BE2C (cell line): ENCODE measurements at regions not wholly inside any gene's neighbourhood (a gene's known extent, or its start where the extent isn't known, plus 50 kb on each side); places are given as distances from the start of the nearest gene placed in this dataset.

Source experiments
- DNase-seq: peaks from one replicate; pipeline ENCODE4 v3.0.0-alpha.2; 2020
- H3K27me3 ChIP-seq: fragments of 250-450 bp; sonication (Bioruptor Pico); 2 replicates; pipeline ENCODE4 v1.5.1; 2020; ENCODE audit warnings: mild to moderate bottlenecking
- H3K36me3 ChIP-seq: fragments of 250-450 bp; sonication (Bioruptor Pico); 2 replicates; pipeline ENCODE4 v1.5.1; 2020; ENCODE audit warnings: mild to moderate bottlenecking
- H3K4me1 ChIP-seq: fragments of 250-450 bp; sonication (Bioruptor Pico); 2 replicates; pipeline ENCODE4 v1.5.1; 2020
- H3K4me3 ChIP-seq: 2 replicates; pipeline ENCODE4 v1.5.1; 2011; ENCODE audit warnings: low read depth, low read length
- H3K9me3 ChIP-seq: fragments of 250-450 bp; sonication (Bioruptor Pico); 2 replicates; pipeline ENCODE4 v1.5.1; 2020
- TF ChIP-seq, protein P1 (sequence below): IDR thresholded peaks from 2 replicates; pipeline ENCODE4 v1.5.1; 2012; ENCODE audit warnings: mild to moderate bottlenecking, low read depth, low read length

DNA sequence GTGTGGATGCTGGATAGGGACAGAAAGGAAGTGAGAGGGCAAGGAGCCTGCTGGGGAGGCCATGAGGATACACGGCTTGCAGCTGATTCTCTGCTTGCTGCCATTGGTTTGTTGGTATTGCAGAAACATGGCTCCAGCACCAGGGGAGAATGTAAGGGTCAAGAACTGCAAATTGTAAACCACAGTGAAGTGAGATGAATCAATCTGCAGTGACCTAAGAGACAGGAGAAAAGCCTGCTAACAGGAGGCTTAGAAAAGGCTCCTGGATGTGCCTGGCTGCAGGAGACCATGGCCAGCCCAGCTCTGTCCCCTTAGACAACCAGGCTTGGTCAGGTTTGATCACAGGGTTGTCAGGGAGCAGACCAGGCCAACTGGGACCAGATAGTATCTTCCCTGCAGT, 233.7 kb upstream of the CADM1 start:
- TF ChIP-seq, protein P1, sequence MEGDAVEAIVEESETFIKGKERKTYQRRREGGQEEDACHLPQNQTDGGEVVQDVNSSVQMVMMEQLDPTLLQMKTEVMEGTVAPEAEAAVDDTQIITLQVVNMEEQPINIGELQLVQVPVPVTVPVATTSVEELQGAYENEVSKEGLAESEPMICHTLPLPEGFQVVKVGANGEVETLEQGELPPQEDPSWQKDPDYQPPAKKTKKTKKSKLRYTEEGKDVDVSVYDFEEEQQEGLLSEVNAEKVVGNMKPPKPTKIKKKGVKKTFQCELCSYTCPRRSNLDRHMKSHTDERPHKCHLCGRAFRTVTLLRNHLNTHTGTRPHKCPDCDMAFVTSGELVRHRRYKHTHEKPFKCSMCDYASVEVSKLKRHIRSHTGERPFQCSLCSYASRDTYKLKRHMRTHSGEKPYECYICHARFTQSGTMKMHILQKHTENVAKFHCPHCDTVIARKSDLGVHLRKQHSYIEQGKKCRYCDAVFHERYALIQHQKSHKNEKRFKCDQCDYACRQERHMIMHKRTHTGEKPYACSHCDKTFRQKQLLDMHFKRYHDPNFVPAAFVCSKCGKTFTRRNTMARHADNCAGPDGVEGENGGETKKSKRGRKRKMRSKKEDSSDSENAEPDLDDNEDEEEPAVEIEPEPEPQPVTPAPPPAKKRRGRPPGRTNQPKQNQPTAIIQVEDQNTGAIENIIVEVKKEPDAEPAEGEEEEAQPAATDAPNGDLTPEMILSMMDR = no peak
- Histone ChIP-seq H3K27me3 (no peaks in the 10 kb centered on the region), H3K36me3 (no peaks in the 10 kb centered on the region), H3K9me3 (no peaks in the 10 kb centered on the region), H3K4me1 (peaks cover 5% of the 10 kb centered on the region), H3K4me3 (no peak overlapping the region)
- no peak for DNase-seq

DNA sequence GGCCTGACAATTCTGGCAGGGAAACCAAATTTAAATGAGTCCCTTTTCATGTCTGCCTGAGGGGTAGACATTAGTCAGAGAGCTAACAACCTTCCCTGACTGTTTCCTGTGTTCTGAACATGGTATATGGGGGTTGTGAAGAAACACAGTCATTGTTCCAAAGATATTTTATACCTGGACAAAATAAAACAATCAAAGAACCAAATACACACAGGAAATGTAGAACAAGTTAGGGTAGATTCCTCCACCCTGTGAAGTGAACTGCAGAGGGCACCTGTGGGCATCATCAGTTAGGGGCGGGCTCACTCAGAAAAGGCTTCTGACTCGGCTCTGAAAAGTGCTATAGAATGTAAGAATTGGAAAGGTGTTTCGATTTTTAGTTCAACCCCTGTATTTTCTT, 231.9 kb upstream of the CADM1 start:
- Histone ChIP-seq H3K4me1 (peaks cover 5% of the 10 kb centered on the region), H3K36me3 (no peaks in the 10 kb centered on the region), H3K9me3 (no peaks in the 10 kb centered on the region), H3K4me3 (no peak overlapping the region), H3K27me3 (no peaks in the 10 kb centered on the region)
- DNase-seq = no peak
- TF ChIP-seq, protein P1 = no peak

DNA sequence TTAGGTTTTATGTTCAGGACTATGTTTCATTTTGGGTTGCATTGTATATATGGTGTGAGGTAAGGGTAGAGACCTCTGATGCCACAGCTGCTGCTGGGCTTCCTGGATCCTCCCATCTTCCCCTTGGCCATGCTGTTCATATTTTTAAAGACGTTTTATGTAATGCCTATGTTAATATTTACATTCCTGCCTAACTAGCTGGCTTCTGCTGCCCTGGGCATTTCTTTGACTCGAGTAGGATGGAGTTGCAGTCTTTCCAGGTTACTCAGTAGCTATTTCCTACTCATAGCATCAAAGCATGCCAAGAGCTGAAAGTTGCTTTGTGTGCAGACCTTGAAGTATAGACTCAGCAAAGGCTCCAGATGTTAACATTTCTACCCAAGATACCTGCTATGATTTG, 220.5 kb upstream of the CADM1 start:
- no peaks in the 10 kb centered on the region for H3K9me3 ChIP-seq
- H3K36me3 ChIP-seq = no peaks in the 10 kb centered on the region
- H3K4me1 ChIP-seq = peaks cover 11% of the 10 kb centered on the region
- H3K4me3 ChIP-seq = no peak overlapping the region
- TF ChIP-seq, protein P1 = no peak
- no peak for DNase-seq
- no peaks in the 10 kb centered on the region for H3K27me3 ChIP-seq

DNA sequence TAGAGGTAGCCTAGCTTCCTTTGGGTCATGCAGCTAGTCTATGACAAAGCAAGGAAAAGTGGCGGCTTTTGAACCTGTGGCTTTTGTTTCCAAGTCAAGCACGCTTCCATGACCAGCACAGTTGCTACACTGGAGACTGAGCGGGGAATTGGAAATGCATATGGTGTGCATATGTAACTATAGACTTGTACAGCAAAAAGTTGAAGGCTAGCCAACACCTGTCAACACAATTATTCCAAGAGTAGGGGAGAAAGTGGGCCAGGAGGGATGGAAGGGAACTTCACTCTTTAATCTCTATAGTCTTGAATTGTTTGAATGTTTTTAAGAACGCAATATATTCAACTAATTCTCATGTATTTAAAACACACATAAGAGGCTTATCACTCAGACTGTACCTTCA, 218.5 kb upstream of the CADM1 start:
- Histone ChIP-seq H3K4me1 (peaks cover 11% of the 10 kb centered on the region), H3K36me3 (no peaks in the 10 kb centered on the region), H3K27me3 (no peaks in the 10 kb centered on the region), H3K9me3 (no peaks in the 10 kb centered on the region), H3K4me3 (no peak overlapping the region)
- TF ChIP-seq, protein P1 = no peak
- no peak for DNase-seq

DNA sequence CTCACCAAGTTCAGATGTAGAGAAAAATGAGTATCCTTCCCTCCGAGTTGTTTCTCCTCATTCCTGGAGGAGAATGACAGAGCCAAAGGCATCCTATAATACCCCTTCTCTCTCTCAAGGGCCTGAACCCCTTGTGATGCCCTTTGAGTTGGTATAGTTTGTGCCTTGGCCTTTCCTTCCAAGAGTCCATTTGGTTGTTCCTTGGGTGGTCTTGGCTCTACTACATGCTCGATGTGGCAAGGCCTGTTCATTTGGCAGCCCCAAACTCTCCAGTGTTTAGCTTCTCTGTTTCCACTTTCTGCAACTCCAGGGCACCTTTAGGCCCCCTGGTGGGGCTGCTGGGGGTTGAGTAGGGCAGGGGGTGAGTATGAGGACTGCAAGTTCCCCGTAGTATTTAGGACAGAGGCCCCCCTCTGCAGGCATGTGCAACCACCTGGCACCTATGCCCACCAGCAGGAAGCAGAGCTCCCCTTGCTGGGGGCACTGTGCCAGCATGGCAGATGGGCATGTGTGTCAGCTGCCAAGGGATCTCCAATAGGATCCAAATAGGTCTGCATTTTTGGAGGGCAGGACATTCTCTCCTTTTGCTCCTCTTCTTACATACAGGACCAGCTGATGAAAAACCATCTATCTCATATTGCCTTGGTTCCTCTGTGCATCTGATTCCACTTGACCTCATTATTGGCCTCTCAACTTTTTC, 217.2 kb upstream of the CADM1 start:
- no peak for DNase-seq
- no peak overlapping the region for H3K4me3 ChIP-seq
- peaks cover 15% of the 10 kb centered on the region for H3K4me1 ChIP-seq
- no peaks in the 10 kb centered on the region for H3K36me3 ChIP-seq
- H3K27me3 ChIP-seq = no peaks in the 10 kb centered on the region
- TF ChIP-seq, protein P1 = no peak
- no peaks in the 10 kb centered on the region for H3K9me3 ChIP-seq

DNA sequence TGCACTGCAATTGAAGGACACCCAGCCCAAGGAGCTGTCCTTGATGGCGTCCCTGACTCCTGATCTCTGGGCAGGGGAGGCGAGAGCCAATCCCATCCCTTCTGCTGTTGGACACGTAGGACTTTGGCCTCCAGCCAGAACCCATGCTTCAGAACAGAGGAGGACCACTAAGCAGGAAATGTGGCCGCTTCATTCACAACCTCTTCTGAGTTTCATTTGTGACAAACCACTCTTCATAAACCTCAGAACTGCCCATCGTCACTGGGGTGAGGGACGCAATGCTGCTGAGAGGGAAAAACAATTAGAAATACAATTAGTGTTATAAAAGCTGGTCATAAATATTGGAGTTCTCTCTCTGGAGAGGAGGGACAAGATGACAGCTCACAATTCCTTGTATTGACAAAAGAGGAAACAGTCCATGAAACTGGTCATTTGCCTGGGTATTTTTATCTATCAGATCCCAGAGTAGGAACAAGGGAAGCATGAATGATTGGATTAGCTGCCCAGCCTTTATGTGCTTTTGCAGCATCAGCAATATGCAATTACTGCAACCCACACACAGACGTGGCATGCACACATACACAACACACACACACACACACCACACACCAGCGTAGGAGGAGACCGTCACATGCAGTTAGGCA, 216.5 kb upstream of the CADM1 start:
- Histone ChIP-seq H3K27me3 (no peaks in the 10 kb centered on the region), H3K36me3 (no peaks in the 10 kb centered on the region), H3K4me3 (no peak overlapping the region), H3K9me3 (no peaks in the 10 kb centered on the region), H3K4me1 (peaks cover 19% of the 10 kb centered on the region)
- DNase-seq = peak; percentile 38
- TF ChIP-seq, protein P1 = no peak
